VCaP (cell line): ENCODE measurements at regions not wholly inside any gene's neighbourhood (a gene's known extent, or its start where the extent isn't known, plus 50 kb on each side); places are given as distances from the start of the nearest gene placed in this dataset.
"Not testable (repeated sequence)": the region's sequence is repeated elsewhere in the genome, so short reads cannot be mapped to it uniquely, and the experiment has no call there.

ENCODE experiments used
- H3K27ac ChIP-seq: fragments of 450-650 bp; 2 replicates; pipeline ENCODE4 v1.5.1; 2017
- TF ChIP-seq, protein P1 (sequence below): fragments of 450-650 bp; conservative IDR thresholded peaks from 2 replicates; pipeline ENCODE4 v1.5.1; 2017; ENCODE audit warnings: mild to moderate bottlenecking, moderate library complexity

DNA sequence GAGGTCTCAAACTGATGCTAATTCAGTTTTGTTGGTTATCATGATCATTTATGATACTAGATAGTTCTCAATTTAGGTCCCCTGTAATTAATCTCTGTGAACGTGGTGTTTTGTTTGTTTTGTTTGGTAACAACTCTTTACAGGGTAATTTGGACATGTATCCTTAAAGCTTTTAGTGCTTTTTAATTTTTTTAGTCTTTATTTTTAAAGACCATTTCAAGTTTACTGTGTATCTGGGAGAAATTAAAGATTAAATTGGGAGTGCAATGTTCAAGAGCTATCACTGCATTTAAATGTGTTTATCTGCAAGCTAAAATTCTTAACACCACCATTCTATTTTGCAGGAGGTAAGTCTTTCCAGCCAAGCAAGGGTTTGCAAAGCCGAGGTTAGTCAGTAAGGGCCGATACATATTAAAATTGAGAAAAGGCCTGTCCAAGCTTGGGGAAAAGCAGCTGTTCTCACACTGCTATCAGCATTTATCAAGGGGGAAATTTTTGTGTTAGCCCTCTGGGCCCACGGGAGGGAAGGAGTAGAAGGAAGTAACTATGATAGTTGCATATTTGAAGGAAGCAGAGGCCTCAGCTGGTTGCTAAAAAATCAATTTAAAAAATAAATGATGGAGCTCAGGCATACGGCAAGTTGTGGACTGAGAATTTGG lies 59.3 kb upstream of the ZNF217 start:
- H3K27ac ChIP-seq, result 0 out of 2 replicates have a peak overlapping the region, but pooled peaks have one; percentile 2

DNA sequence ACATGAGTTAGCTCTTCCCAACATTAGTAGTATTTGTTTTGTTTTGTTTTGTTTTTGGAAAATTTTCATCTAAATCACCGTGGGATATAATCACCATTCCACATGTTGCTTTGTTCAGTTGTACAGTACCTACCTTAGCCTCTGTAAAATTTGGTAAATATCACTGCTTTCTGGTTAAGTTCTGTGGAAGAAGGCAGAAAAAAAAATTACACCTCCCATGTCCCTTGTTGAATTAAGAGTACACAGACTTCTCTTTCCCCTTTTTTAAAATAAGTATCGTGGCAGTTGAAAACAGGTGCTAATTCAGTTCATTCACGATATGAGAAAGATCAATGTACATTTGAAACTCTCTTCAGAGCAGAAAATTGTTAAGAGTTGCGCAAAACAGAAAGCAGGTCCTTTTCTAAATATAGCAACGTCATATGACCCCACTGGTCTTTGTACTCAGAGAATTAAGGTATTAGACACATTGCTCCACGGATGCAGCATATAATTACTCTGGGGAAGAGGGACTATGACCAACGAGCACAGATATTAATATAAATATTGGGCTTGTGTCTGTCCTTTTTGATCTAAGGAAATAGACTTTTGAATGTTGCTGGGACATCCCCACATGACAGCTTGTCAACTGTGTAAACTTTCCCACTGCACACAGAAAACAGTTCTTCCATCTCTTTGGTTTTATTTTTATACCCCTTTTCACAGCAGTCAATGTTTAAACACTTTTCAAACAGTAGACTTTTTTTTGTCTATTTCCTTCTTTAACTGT lies 58.6 kb upstream of the ZNF217 start:
- H3K27ac ChIP-seq, result 0 out of 2 replicates have a peak overlapping the region, but pooled peaks have one; percentile 2
- TF ChIP-seq, protein P1, sequence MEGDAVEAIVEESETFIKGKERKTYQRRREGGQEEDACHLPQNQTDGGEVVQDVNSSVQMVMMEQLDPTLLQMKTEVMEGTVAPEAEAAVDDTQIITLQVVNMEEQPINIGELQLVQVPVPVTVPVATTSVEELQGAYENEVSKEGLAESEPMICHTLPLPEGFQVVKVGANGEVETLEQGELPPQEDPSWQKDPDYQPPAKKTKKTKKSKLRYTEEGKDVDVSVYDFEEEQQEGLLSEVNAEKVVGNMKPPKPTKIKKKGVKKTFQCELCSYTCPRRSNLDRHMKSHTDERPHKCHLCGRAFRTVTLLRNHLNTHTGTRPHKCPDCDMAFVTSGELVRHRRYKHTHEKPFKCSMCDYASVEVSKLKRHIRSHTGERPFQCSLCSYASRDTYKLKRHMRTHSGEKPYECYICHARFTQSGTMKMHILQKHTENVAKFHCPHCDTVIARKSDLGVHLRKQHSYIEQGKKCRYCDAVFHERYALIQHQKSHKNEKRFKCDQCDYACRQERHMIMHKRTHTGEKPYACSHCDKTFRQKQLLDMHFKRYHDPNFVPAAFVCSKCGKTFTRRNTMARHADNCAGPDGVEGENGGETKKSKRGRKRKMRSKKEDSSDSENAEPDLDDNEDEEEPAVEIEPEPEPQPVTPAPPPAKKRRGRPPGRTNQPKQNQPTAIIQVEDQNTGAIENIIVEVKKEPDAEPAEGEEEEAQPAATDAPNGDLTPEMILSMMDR, result no peak

More for the DNA sequence above, 59.3 kb upstream of the ZNF217 start:
- TF ChIP-seq, protein P1, result no peak

DNA sequence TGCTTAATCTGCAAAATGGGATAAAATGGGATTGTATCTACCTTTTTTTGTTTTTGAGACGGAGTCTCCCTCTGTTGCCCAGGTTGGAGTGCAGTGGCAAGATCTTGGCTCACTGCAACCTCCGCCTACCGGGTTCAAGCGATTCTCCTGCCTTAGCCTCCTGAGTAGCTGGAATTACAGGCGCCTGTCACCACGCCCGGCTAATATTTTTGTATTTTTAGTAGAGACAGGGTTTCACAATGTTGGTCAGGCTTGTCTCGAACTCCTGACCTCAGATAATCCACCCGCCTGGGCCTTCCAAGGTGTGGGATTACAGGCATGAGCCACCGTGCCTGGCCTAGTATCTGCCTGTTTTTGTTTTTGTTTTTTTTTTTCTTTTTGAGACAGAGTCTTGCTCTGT lies 55.9 kb upstream of the ZNF217 start:
- H3K27ac ChIP-seq, result not testable (repeated sequence)

DNA sequence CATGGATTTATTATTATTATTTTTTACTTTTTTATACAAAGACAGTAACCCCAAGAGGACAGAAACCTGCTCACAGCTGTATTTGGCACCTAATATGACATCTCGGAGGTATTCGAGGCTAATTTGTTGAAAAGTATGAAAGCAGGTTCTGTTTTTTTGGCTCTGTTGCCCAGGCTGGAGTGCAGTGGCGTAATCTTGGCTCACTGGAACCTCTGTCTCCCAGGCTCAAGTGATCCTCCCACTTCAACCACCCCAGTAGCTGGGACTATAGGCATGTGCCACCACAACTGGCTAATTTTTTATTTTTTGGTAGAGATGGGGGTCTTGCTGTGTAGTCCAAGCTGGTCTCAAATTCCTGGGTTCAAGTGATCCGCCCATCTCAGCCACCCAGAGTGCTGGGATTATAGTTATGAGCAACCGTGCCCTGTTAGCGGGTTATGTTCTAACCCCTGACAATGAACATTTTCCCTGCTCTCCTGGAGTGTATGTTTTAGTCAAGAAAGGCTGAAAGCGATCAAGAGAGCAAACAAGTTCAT lies 53.7 kb upstream of the ZNF217 start:
- no peak overlapping the region for H3K27ac ChIP-seq

DNA sequence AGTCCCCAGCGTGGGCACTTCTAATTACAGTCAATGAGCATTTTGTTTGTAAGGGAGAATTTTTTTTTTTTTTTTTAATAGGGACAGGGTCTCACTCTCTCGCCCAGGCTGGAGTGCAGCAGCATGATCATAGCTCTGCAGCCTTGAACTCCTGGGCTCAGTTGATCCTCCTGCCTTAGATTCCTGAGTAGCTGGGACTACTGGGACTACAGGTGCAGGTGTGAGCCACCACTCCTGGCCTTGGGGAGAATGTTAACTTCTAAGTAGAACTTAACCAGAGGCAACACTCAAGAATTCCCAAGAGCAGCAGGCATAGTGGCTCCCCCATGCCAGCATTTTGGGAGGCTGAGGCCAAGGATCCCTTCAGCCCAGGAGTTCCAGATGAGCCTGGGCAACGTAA lies 52.9 kb upstream of the ZNF217 start:
- no peak overlapping the region for H3K27ac ChIP-seq

More for the DNA sequence above, 53.7 kb upstream of the ZNF217 start:
- TF ChIP-seq, protein P1, result no peak

DNA sequence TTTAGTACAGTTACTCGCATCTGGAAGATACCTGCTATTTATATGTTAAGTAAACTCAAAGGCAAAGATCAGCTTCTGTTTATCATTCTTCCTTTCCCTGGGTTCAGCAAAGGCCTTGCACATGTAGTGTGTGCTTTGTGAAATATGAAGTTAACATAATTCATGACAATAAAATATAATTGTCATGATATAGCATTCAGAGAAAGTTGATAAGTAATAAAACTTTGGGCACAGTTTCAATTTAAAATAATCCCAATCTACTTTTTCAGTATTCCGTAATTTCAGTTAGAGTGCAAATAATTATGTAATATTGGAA lies 51.9 kb upstream of the ZNF217 start:
- H3K27ac ChIP-seq, result no peak overlapping the region
- TF ChIP-seq, protein P1, result no peak

More for the DNA sequence above, 52.9 kb upstream of the ZNF217 start:
- TF ChIP-seq, protein P1, result no peak

DNA sequence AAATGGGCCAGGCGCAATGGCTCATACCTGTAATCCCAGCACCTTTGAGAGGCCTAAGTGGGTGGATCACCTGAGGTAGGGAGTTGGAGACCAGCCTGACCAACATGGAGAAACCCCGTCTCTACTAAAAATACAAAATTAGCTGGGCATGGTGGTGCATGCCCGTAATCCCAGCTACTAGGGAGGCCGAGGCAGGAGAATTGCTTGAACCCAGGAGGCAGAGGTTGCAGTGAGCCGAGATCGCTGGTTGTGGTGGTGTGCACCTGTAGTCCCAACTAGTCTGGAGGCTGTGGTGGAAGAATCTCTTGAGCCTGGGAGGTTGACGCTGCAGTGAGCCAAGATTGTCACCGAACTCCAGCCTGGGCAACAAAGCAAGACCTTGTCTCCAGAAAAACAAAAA lies 50.5 kb upstream of the ZNF217 start:
- peak overlapping the region; percentile 78 for H3K27ac ChIP-seq
